Astrocyte (in vitro differentiated cells and primary cell): ENCODE measurements at regions not wholly inside any gene's neighbourhood (a gene's known extent, or its start where the extent isn't known, plus 50 kb on each side); places are given as distances from the start of the nearest gene placed in this dataset.

Experiments used
- EZH2 ChIP-seq: IDR thresholded peaks from 2 replicates; pipeline ENCODE4 v1.6.1; 2012; ENCODE audit warnings: mild to moderate bottlenecking, low read length, inconsistent platforms; ENCODE audit not compliant: insufficient read depth
- TF ChIP-seq, protein P1 (sequence below): IDR thresholded peaks from 2 replicates; pipeline ENCODE4 v1.5.1; 2011; ENCODE audit warnings: low read depth, mild to moderate bottlenecking, inconsistent platforms, low read length, moderate library complexity; ENCODE audit not compliant: insufficient read depth

DNA sequence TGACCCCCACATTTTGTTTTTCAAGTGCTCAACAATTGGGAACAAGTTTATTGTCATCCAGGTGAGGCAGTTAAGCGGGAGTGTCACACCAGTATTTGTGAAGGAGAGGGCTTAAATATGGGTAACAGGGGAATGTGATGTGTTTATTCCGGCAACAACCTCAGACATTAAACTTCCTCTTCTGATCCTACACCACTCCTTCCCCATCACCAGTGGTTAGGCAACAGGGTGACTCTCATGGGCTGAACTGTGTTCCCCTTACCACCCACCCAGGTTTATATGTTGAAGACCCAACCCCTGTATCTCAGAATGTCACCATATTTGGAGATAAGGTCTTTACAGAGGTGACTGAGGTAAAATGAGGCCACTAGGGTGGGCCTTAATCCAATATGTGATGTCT lies 52.1 kb upstream of the RNF182 start:
- TF ChIP-seq, protein P1, sequence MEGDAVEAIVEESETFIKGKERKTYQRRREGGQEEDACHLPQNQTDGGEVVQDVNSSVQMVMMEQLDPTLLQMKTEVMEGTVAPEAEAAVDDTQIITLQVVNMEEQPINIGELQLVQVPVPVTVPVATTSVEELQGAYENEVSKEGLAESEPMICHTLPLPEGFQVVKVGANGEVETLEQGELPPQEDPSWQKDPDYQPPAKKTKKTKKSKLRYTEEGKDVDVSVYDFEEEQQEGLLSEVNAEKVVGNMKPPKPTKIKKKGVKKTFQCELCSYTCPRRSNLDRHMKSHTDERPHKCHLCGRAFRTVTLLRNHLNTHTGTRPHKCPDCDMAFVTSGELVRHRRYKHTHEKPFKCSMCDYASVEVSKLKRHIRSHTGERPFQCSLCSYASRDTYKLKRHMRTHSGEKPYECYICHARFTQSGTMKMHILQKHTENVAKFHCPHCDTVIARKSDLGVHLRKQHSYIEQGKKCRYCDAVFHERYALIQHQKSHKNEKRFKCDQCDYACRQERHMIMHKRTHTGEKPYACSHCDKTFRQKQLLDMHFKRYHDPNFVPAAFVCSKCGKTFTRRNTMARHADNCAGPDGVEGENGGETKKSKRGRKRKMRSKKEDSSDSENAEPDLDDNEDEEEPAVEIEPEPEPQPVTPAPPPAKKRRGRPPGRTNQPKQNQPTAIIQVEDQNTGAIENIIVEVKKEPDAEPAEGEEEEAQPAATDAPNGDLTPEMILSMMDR: no peak
- TF ChIP-seq EZH2: no peak
